ENCODE measurements at regions not wholly inside any gene's neighbourhood (a gene's known extent, or its start where the extent isn't known, plus 50 kb on each side); places are given as distances from the start of the nearest gene placed in this dataset.

GRCh38 chr21:38012672-38013071 lies 96.4 kb upstream of the KCNJ6 start:
- DNase-seq = no peak
- 63 to 81% (median 63%) methylated on average over 4 of the region's 4 CpGs for WGBS, 3 donors
- no peak overlapping the region for H3K4me3 ChIP-seq
- TF ChIP-seq POLR2A (IDR thresholded peaks at IDR 0.05) = no peak
- TF ChIP-seq CTCF (IDR thresholded peaks at IDR 0.05) = no peak
- no peak for TF ChIP-seq EP300 (IDR thresholded peaks at IDR 0.05)
- H3K4me1 ChIP-seq (ENCODE audit: insufficient read depth) = no peaks in the 10 kb centered on the region
- no peaks in the 10 kb centered on the region for H3K36me3 ChIP-seq
- H3K27ac ChIP-seq = no peak overlapping the region
- intact Hi-C loops (cut with DNase I) = no loop called here
- H3K27me3 ChIP-seq = no peaks in the 10 kb centered on the region
- H3K9me3 ChIP-seq = no peaks in the 10 kb centered on the region

GRCh38 chr21:38013741-38014140 lies 97.5 kb upstream of the KCNJ6 start:
- Histone ChIP-seq H3K4me3 (no peak overlapping the region), H3K4me1 (ENCODE audit: insufficient read depth) (no peaks in the 10 kb centered on the region), H3K36me3 (no peaks in the 10 kb centered on the region), H3K27me3 (no peaks in the 10 kb centered on the region), H3K9me3 (no peaks in the 10 kb centered on the region), H3K27ac (no peak overlapping the region)
- DNase-seq = no peak
- WGBS, 3 donors = 72 to 75% (median 72%) methylated on average over 4 of the region's 4 CpGs
- TF ChIP-seq EP300 (IDR thresholded peaks at IDR 0.05) = no peak
- no peak for TF ChIP-seq POLR2A (IDR thresholded peaks at IDR 0.05)
- no peak for TF ChIP-seq CTCF (IDR thresholded peaks at IDR 0.05)
- intact Hi-C loops (cut with DNase I) = no loop called here

GRCh38 chr21:38014298-38014697 lies 98.0 kb upstream of the KCNJ6 start:
- Histone ChIP-seq H3K4me3 (no peak overlapping the region), H3K27ac (no peak overlapping the region), H3K36me3 (no peaks in the 10 kb centered on the region), H3K27me3 (no peaks in the 10 kb centered on the region), H3K4me1 (ENCODE audit: insufficient read depth) (no peaks in the 10 kb centered on the region), H3K9me3 (no peaks in the 10 kb centered on the region)
- TF ChIP-seq EP300 (IDR thresholded peaks at IDR 0.05) (no peak), CTCF (IDR thresholded peaks at IDR 0.05) (no peak), POLR2A (IDR thresholded peaks at IDR 0.05) (no peak)
- 67 to 88% (median 71%) methylated on average over 1 of the region's 1 CpG for WGBS, 3 donors
- DNase-seq = no peak
- intact Hi-C loops (cut with DNase I) = no loop called here

- no peaks in the 10 kb centered on the region for H3K9me3 ChIP-seq
- no peak for TF ChIP-seq CTCF (IDR thresholded peaks at IDR 0.05)
- H3K4me1 ChIP-seq (ENCODE audit: insufficient read depth) = no peaks in the 10 kb centered on the region
- no peaks in the 10 kb centered on the region for H3K36me3 ChIP-seq
- no peak overlapping the region for H3K4me3 ChIP-seq
- H3K27ac ChIP-seq = no peak overlapping the region
- DNase-seq = no peak
- 50 to 68% (median 65%) methylated on average over 5 to 6 of the region's 6 CpGs for WGBS, 3 donors
- intact Hi-C loops (cut with DNase I) = no loop called here
- H3K27me3 ChIP-seq = no peaks in the 10 kb centered on the region
Measured at GRCh38 chr21:38027901-38028498, 111.7 kb upstream of the KCNJ6 start.
